Mucosa of rectum (tissue), 2 donors: ENCODE measurements at regions not wholly inside any gene's neighbourhood (a gene's known extent, or its start where the extent isn't known, plus 50 kb on each side); places are given as distances from the start of the nearest gene placed in this dataset.

Experiments used
- H3K27ac ChIP-seq, 2 donors: one replicate each; pipeline ENCODE4 v1.7.0; 2013; ENCODE audit warnings: inconsistent platforms in 2 of 2, low read depth in 2 of 2, low read length in 2 of 2
- H3K27me3 ChIP-seq, 2 donors: one replicate each; pipeline ENCODE4 v1.7.0; 2013; ENCODE audit warnings: low read length in 2 of 2; ENCODE audit not compliant: control insufficient read depth in 2 of 2, insufficient read depth in 2 of 2
- H3K36me3 ChIP-seq, 2 donors: one replicate each; pipeline ENCODE4 v1.7.0; 2013; ENCODE audit warnings: low read length in 2 of 2; ENCODE audit not compliant: control insufficient read depth in 2 of 2, insufficient read depth in 2 of 2
- H3K4me1 ChIP-seq, 2 donors: one replicate each; pipeline ENCODE4 v1.7.0; 2013; ENCODE audit warnings: low read length in 2 of 2, mild to moderate bottlenecking in 1 of 2; ENCODE audit not compliant: control insufficient read depth in 2 of 2, insufficient read depth in 2 of 2
- H3K4me3 ChIP-seq, 2 donors: one replicate each; pipeline ENCODE4 v1.7.0; 2013; ENCODE audit warnings: low read length in 2 of 2
- H3K9ac ChIP-seq, 2 donors: one replicate each; pipeline ENCODE4 v1.7.0; 2013; ENCODE audit warnings: low read length in 2 of 2, low read depth in 1 of 2, mild to moderate bottlenecking in 1 of 2
- H3K9me3 ChIP-seq, 2 donors: one replicate each; pipeline ENCODE4 v1.7.0; 2013; ENCODE audit warnings: low read length in 2 of 2; ENCODE audit not compliant: control insufficient read depth in 2 of 2
- donor health status: healthy.
- donor health status: Normal muscosa, but diverticular disease.

DNA sequence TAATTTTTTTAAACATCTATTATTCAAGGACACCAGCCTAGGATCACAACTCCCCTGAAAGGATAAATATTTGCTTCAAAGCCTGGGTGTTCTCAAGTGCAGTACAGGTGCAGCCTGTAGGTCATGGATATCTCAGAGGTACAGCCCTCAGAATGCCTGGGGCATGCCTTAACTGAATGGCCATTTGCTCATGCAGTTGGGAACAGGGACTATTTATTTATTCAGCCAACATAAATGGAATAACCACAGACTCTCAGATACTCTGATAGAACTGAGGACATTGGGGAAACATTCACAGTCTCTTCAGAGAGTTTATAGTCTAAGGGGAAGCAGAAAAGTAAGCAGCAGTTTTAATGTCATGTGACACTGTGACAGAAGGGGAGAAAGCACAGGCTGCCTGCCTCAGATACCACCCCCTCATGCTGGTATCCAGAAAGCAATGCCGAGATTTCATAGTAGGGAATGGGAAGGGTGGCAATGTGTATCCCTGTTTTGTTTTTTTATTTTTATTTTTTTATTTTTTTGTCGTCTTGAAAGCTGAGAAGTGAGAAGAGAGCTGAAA is 112.6 kb downstream of the MACIR start:
- H3K9me3 ChIP-seq = no peaks in the 10 kb centered on the region
- H3K4me1 ChIP-seq = peaks cover 0 to 4% of the 10 kb centered on the region in 2 donors
- no peak overlapping the region for H3K4me3 ChIP-seq
- H3K27me3 ChIP-seq = no peaks in the 10 kb centered on the region
- no peaks in the 10 kb centered on the region for H3K36me3 ChIP-seq
- H3K27ac ChIP-seq = no peak overlapping the region
- H3K9ac ChIP-seq = no peak overlapping the region

DNA sequence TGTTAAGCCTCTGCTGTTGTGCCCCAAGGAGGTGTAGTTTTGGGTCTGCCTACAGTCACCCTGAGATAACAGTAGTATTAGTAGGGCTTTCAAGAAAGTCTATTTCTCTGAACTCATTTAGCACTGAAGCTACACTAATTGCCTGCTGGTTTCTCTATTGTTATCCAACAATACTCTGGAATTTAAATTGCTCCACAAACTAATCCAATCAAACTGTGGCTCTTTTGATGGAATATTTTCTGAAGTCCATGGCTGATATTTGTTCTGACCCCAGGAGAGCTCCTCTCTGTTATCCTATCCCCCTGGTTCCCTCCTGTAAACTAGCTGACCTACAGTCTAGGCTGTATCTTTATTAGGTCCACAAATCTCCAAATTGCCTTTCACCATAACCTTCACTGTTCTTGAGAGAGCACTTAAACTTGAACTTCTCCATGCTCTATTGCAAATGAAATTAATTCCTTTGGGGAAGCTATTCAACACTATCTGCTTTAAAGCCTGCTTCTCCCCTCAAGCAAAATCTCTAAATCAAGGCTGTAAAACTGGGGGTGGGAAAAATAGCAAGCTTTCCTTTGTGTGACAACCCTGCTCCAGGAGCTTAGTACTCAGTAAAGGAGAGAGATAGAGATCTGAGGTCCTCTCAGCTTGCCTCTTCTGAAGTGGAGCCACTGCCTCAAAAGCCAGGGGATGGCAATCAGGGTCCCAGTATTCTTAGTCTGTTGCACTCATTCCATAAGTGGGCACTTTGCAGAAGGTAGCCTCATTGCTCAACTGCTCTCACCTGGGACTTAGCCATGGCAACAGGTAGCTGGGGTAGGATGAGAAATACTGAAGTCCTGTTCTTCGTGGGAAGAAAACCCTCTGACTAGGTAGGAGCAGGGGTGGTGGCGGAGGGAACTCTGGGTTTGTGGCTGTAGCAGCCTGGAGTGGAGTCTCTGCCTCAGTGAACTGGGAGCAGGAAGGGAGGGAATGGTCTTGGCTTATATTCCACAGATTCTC is 110.9 kb downstream of the MACIR start:
- Histone ChIP-seq H3K36me3 (no peaks in the 10 kb centered on the region), H3K27me3 (no peaks in the 10 kb centered on the region), H3K4me1 (peaks cover 0 to 2% of the 10 kb centered on the region in 2 donors), H3K27ac (no peak overlapping the region), H3K4me3 (no peak overlapping the region), H3K9ac (no peak overlapping the region), H3K9me3 (no peaks in the 10 kb centered on the region)

DNA sequence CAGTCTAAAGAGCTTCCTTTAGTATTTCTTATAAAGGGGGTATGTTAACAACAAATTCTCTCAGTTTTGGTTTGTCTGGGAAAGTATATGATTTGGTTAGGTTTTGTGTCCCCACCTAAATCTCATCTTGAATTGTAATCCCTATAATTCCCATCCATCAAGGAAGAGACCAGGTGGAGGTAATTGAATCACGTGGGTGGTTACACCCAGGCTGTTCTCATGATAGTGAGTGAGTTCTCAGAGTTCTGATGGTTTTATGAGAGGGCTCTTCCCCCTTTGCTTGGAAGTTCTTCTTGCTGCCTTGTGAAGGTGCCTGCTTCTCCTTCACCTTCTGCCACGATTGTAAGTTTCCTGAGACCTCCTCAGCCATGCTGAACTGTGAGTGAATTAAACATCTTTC is 109.1 kb downstream of the MACIR start:
- no peak overlapping the region for H3K4me3 ChIP-seq
- H3K9me3 ChIP-seq = no peaks in the 10 kb centered on the region
- no peaks in the 10 kb centered on the region for H3K36me3 ChIP-seq
- peaks cover 0 to 2% of the 10 kb centered on the region in 2 donors for H3K4me1 ChIP-seq
- no peak overlapping the region for H3K27ac ChIP-seq
- no peak overlapping the region for H3K9ac ChIP-seq
- H3K27me3 ChIP-seq = no peaks in the 10 kb centered on the region

DNA sequence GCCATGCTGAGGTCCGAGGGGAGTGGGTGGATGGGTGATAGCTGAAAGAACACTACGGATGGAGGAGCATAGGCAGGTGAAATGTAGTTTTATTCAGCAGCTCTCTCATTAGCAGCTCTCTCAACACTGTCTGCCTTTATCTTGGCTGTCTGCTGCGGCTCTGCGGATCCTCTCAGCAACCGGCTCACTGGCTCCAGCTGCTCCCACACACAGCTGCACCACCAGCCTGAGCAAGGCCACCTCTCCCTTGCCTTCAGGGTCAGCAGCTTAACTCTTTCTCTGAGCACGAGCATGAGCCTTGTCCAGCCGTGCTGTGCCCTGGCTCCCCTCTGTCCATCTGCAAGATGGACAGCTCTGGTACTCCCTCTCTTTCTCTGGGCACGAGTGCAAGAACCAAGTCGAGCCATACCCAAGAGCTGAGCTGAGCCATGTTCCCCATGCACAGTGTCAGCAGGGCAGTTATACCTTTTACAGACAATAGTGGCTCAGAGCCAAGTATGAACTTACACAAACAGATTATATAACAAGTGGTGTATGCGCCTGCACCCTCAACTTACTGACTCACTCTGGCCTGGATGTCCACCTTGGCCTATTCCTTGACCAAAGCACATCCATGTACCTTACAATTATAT is 108.5 kb downstream of the MACIR start:
- Histone ChIP-seq H3K27me3 (no peaks in the 10 kb centered on the region), H3K4me3 (no peak overlapping the region), H3K36me3 (no peaks in the 10 kb centered on the region), H3K27ac (no peak overlapping the region), H3K9ac (no peak overlapping the region), H3K9me3 (no peaks in the 10 kb centered on the region), H3K4me1 (peaks cover 0 to 2% of the 10 kb centered on the region in 2 donors)

GRCh38 chr5:103364074-103364473 is 105.5 kb downstream of the MACIR start:
- H3K9ac ChIP-seq = no peak overlapping the region
- H3K36me3 ChIP-seq = no peaks in the 10 kb centered on the region
- no peak overlapping the region for H3K27ac ChIP-seq
- peaks cover 0 to 2% of the 10 kb centered on the region in 2 donors for H3K4me1 ChIP-seq
- no peaks in the 10 kb centered on the region for H3K27me3 ChIP-seq
- H3K9me3 ChIP-seq = no peaks in the 10 kb centered on the region
- no peak overlapping the region for H3K4me3 ChIP-seq

DNA sequence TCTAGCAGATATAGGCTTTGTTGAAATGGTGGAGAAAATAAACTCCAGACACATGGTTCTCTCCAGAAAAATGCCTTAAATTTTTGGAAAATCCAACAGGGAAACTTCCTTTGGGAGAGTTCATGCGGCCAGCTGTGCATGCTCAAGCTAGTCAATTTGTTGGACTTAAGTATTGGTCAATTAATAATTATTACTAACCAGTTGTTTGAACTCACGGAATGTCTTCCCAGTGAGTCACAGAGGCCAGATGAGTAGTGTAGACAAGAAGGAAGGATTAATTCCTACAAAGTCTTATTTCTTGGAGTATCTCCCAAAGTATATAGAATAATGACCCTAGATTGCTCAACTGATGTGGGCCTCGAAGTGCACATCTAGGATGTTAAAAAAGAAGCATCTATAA is 103.6 kb downstream of the MACIR start:
- H3K4me1 ChIP-seq = no peaks in the 10 kb centered on the region
- H3K9ac ChIP-seq = no peak overlapping the region
- no peak overlapping the region for H3K27ac ChIP-seq
- no peaks in the 10 kb centered on the region for H3K9me3 ChIP-seq
- H3K36me3 ChIP-seq = no peaks in the 10 kb centered on the region
- no peak overlapping the region for H3K4me3 ChIP-seq
- no peaks in the 10 kb centered on the region for H3K27me3 ChIP-seq

DNA sequence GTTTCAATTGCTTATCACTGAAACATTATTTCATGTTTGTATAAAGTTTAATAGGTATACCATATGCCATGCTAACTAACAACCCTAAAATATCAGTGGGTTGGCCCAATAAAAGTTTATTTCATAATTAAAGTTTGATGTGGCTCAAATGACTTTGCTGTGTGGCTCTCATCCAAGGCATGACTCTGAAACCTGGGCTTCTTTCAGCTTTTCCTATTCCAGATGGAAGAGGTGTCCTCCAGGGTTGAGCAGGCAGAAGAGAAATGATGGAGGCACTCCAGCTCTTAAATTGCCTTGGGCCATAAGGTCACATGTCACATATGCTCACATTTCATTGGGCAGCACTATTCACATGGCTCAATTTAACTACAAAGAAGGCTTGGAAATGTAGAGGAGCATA is 101.9 kb downstream of the MACIR start:
- Histone ChIP-seq H3K9ac (no peak overlapping the region), H3K4me1 (no peaks in the 10 kb centered on the region), H3K9me3 (no peaks in the 10 kb centered on the region), H3K27me3 (no peaks in the 10 kb centered on the region), H3K36me3 (no peaks in the 10 kb centered on the region), H3K27ac (no peak overlapping the region), H3K4me3 (no peak overlapping the region)

DNA sequence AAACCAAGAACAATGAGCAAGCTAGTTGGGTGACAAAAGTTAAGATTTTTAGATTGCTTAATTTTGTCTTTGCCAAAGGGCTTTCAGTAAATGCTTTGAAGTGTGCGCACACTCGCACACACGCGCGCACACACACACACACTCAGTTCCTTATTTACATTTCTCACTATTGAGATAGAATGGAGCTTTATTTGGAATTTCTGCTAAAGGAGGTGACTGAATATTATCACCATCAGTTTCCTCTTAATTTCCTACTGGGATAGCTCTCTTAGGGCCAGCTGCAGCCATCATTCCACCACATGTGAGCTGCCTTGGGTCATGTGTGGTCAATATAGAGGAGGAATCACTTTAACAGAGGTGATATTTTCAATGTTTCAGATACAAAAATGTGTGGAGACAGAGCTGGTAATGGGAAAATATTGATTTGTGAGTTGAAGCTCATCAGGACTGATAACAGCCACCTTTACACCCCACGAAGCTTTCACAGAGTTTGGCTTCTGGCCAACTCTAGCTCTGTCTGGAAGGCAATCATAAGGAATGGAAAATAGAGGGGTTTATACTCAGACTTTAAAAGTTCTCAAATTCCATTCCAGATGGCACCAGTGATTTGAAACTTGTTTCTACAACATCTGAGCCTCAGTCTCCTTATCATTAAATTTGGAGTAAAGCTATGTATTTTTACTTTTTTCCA is 99.9 kb downstream of the MACIR start:
- Histone ChIP-seq H3K9ac (no peak overlapping the region), H3K9me3 (no peaks in the 10 kb centered on the region), H3K4me3 (no peak overlapping the region), H3K36me3 (no peaks in the 10 kb centered on the region), H3K4me1 (no peaks in the 10 kb centered on the region), H3K27ac (no peak overlapping the region), H3K27me3 (no peaks in the 10 kb centered on the region)

GRCh38 chr5:103357636-103358035 is 99.1 kb downstream of the MACIR start:
- Histone ChIP-seq H3K36me3 (no peaks in the 10 kb centered on the region), H3K9me3 (no peaks in the 10 kb centered on the region), H3K27me3 (no peaks in the 10 kb centered on the region), H3K9ac (no peak overlapping the region), H3K4me1 (no peaks in the 10 kb centered on the region), H3K4me3 (no peak overlapping the region), H3K27ac (no peak overlapping the region)
